Suppressor macrophage treated with lipopolysaccharide for 1 hour (primary cell): ENCODE measurements at regions not wholly inside any gene's neighbourhood (a gene's known extent, or its start where the extent isn't known, plus 50 kb on each side); places are given as distances from the start of the nearest gene placed in this dataset.

ENCODE experiments used
- DNase-seq, 3 donors: peaks; one replicate each; pipeline ENCODE4 v3.0.0-alpha.2; 2020 to 2022

DNA sequence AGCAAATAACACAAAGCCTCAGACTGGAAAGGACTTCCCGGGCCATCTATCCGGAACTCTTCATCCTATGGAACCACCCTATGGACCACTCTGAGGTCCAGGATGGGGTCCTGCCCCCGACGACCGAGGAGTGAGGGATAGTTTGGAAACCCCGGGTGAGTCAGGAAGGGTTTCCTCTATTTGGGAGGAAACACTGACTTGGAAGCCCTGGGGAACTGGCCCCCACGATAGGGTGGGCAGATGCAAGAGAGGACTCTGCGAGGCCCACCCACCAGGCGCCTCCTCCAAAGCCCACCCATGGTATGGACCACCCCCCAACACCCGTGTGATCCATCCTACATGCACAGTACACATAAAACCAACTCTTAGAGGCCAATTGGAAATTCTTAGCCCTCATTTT lies 69.4 kb downstream of the CPN2 start:
- peak in 2 of 3 donors; percentile 26 to 30 for DNase-seq

- peak in 1 of 3 donors; percentile 22 for DNase-seq
These were observed 68.5 kb downstream of the CPN2 start for GRCh38 chr3:194282436-194283122.

GRCh38 chr3:194283221-194284006 lies 67.7 kb downstream of the CPN2 start:
- no peak for DNase-seq

- DNase-seq: no peak
These were observed 66.8 kb downstream of the CPN2 start for GRCh38 chr3:194284351-194284750.

DNA sequence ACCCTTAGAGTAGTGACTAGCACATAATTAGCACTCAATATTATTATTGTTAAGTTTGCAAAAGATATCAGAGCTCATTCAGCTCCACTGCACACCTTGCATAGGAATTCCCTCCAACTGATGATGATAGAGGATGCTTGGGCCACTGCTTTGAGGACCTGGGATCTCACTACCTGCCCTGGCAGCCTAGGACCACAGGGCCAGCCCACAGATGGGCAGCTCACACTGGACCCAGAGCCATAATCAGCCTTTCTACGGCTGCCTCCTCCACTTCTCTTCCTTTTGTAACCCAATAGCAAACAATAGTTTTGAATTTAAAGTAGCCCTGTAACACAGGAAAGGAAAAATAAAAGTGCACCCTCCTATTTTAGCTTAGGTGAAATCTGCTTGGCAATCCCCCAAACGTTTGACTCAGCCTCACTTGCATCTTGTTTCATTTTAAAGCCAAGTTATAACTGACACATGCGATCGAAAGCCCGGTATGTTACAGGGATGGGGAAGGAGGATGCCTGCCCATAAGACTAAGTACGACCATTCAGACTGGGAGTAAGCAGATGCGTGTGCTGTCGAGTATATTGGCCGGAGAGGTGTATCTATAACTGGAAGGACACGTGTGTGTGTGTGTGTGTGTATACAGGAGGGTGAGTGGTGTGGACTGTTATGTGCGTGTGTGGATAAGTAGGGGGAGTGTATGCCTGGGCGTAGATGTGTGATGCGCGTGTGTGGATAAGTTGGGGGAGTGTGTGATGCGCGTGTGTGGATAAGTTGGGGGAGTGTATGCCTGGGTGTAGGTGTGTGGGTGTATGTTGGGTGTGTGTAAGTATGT lies 65.9 kb downstream of the CPN2 start:
- no peak for DNase-seq

- no peak for DNase-seq
These were observed 65.3 kb downstream of the CPN2 start for GRCh38 chr3:194285850-194286197.

- no peak for DNase-seq
These were observed 64.6 kb downstream of the CPN2 start for GRCh38 chr3:194286375-194287146.

DNA sequence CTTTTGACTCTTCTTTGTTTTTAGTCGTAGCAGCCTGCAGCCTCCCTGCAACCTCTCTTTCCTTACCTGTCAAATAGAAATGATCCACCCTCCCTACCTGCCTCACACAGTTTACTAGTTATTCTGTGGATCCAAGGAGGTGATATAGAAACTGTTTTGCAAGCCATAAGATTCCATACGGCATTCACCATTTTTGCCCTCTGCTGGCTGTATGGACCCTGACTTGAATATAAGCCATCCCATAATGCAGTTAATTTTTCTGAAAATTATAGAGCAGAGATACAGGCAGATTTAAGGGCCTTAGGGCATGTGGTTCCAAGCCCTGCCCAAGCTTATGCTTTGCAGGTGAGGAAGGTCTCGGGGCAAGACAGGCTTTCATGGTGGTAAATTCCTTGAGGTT lies 63.8 kb downstream of the CPN2 start:
- DNase-seq: no peak

DNA sequence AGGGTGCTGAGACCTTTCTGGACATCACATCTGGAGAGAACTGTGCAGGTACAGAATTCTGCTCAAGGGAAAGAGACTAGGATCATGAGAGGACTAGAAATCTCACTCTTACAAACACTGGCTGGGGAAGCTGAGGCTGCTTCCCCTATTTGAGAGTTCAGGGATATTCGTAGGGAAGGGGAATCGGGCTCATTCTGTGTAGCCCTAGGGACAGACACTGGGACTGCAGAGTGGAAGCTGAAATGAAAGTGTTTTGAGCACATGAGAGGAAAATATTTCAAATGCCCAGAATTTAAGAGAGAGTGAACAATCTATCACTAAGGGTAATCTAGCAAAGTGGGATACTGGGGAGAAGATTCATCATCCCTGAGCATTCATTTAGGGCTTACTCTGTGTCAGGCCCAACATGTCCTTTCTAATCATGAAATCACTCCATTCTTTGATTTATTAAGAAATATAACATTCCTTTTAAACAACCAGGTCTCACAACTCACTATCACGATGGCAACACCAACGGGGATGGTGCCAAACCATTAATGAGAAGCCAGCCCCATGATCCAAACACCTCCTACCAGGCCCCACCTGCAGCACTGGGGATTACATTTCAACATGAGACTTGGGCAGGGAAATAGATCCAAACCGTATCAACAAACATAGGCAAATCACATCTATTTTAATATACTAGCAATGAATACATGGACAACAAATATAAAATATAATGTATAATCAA lies 63.0 kb downstream of the CPN2 start:
- no peak for DNase-seq
